NCI-H2029 treated with DMSO at 0.1 percent for 48 hours (cell line): ENCODE measurements at regions not wholly inside any gene's neighbourhood (a gene's known extent, or its start where the extent isn't known, plus 50 kb on each side); places are given as distances from the start of the nearest gene placed in this dataset.
A peak's percentile ranks its signal among the peaks of the same experiment; 100 is the strongest.
"Not testable (repeated sequence)": the region's sequence is repeated elsewhere in the genome, so short reads cannot be mapped to it uniquely, and the experiment has no call there.

Experiments used
- DNase-seq: peaks from one replicate; lab custom pipeline; 2025; lab: John Stamatoyannopoulos, UW

DNA sequence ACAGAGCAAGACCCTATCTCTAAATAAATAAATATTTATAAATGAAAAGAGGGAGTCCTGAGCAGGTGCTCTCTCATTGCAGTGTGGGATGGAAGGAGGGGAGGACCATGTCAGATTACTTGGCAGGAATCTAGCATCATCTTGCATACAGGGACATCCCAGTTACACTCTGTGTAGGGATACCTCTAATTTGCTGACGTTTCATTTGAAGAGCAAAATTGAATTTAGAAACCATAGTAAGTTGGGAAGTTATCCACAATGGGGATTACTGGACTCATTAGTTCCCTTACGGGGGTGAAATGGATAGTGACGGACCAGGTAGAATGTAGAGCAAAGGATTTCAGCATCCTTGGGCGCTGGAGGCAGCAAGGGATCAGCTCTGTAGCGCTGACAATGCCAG is 52.1 kb downstream of the ARHGEF18 start:
- DNase-seq: no peak

GRCh38 chr19:7401694-7402093 is 53.0 kb downstream of the ARHGEF18 start:
- DNase-seq: no peak

GRCh38 chr19:7405482-7405881 is 56.7 kb downstream of the ARHGEF18 start:
- DNase-seq: not testable (repeated sequence)

DNA sequence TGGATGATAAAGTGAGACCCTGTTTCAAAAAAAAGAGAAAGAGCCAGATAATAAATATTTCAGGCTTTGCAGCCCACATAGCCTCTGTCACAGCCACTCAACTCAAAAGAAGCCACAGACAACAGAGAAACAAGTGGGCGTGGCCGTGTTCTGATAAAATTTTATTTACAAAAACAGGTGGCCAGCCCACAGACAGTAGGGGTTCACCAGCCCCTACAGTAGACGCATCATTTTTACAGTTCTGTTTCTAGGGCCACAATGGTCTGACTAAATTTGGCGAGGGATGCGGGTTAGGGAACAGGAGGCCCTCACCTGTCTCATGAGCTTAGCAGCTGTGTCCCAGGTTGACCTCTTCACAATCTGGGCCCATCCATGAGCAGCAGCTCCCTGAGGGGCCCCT is 59.5 kb downstream of the ARHGEF18 start:
- no peak for DNase-seq

- no peak for DNase-seq
Observed at GRCh38 chr19:7410946-7411345, 62.2 kb downstream of the ARHGEF18 start.

DNA sequence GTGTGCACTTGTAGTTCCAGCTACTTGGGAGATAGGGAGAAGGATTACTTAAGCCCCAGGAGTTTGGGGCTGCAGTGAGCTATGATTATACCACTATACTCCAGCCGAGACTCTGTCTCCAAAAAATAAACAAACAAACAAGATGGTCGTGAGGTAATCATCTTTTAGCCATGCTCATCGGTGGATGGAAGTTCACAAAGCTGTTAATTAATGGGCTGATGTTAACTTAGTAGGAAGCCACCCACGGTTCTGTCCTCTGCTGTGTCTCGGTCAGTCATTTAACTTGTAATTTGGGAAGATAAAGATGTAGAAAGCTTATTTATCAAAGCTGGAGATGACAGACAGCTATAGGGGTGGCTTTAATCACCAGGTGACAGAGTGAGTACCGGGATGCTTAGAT is 64.9 kb downstream of the ARHGEF18 start:
- no peak for DNase-seq

DNA sequence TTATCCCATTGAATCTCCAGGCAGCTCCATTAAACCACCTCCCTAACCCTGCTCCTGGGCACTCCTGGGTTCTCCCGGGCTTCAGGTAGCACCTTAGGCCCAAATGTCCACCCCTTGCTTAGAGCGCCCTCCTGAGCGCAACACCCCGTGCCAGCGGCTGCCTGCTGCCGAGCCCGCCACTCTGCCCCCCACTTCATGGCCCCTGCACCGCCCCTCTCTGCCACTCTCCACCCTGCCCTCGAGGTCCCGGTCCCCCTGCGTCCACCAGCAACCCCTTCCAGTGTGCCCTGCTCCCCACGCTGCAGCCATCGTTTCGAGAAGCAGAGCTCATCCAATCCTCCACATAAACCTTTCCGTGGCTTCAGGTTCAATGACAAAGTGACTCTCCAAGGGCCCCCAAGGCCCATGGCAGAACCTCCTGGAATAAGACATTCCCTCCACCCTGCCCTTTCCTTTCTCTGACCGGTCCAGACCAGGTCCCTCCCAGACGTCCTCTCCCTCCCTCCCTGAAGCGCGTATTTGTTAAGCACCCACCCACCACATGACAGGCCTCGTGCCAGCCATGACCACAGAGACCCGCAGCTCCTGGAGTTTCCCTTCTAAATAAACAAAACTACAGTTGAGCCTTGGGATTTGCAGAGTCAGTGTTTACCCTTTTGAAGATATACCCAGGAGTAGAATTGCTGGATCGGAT is 66.6 kb downstream of the ARHGEF18 start:
- peak; percentile 58 for DNase-seq

- DNase-seq: no peak
Observed at GRCh38 chr19:7415857-7416371, 67.2 kb downstream of the ARHGEF18 start.

GRCh38 chr19:7417671-7418324 is 69.1 kb downstream of the ARHGEF18 start:
- DNase-seq: no peak

GRCh38 chr19:7418596-7418995 is 69.9 kb downstream of the ARHGEF18 start:
- peak; percentile 26 for DNase-seq

DNA sequence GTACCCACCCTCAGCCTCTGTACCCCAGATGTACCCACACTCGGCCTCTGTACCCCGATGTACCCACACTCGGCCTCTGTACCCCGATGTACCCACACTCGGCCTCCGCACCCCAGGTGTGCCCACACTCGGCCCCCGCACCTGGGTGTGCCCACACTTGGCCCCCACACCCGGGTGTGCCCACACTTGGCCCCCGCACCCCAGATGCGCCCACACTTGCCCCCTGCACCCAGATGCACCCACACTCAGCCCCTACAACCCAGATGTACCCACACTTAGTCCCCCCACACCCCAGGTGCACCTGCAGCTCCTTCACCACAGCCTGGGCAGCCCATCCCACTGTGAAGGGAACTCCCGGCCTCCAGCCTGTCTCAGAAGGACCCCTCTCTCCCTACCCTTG is 69.7 kb downstream of the PEX11G start:
- no peak for DNase-seq

DNA sequence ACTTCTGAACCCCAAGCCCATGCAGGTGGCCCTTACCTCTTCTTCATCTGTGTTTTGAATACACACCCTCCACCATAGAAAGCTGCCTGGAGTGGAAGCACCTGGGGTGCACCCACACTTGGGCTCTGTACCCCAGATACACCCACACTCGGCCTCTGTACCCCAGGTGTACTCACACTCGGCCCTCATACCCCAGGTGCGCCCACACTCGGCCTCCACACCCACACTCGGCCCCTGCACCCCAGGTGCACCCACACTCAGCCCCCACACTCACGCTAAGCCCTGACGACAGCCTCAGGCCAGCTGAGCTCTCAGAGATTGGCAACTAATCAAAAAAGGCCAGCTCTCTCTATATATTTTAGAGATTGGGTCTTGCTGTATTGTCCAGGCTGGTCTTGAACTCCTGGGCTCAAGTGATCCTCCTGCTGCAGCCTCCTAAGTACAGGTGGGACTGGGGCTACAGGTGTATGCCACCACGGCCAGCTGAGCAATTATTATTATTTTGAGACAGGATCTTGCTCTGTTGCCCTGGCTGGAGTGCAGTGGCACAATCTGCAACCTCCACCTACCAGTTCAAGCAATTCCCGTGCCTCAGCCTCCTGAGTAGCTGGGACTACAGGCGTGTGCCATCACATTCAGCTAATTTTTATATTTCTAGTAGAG is 68.9 kb downstream of the PEX11G start:
- no peak for DNase-seq

- DNase-seq: no peak
Observed at GRCh38 chr19:7421941-7422744, 66.7 kb downstream of the PEX11G start.
